ENCODE measurements at regions not wholly inside any gene's neighbourhood (a gene's known extent, or its start where the extent isn't known, plus 50 kb on each side); places are given as distances from the start of the nearest gene placed in this dataset.

GRCh38 chr15:46170326-46170725 is 535.5 kb downstream of the SQOR start:
- H3K36me3 ChIP-seq (ENCODE audit: insufficient read depth, low read length, poor library complexity, severe bottlenecking): no peaks in the 10 kb centered on the region
- H3K4me3 ChIP-seq (ENCODE audit: low read depth, low read length, poor library complexity, severe bottlenecking): no peak overlapping the region
- no peaks in the 10 kb centered on the region for H3K9me3 ChIP-seq (ENCODE audit: low read depth, low read length, poor library complexity, severe bottlenecking)
- intact Hi-C loops (cut with micrococcal nuclease; ENCODE audit: unreplicated experiment): no loop called here
- no peak for DNase-seq (ENCODE audit: low spot score)
- H3K4me1 ChIP-seq (ENCODE audit: insufficient read depth, low read length, poor library complexity, severe bottlenecking): no peaks in the 10 kb centered on the region
- H3K27me3 ChIP-seq (replicated peaks; ENCODE audit: insufficient read depth, low read depth, low read length, poor library complexity): no peaks in the 10 kb centered on the region
- ChIA-PET CTCF (no interaction called here), POLR2A (ENCODE audit: low non-redundant PET) (no interaction called here)
- H3K27ac ChIP-seq (ENCODE audit: low read depth, low read length, poor library complexity, severe bottlenecking): no peak overlapping the region
- BruUV-seq (replicated peaks): no TSS peak
- TF ChIP-seq EZH2 (IDR thresholded peaks at IDR 0.05; ENCODE audit: borderline replicate concordance, low read depth, low read length, poor library complexity, severe bottlenecking): no peak
- TF ChIP-seq CTCF (conservative IDR thresholded peaks at IDR 0.05; ENCODE audit: low read depth, low read length): no peak

GRCh38 chr15:46174122-46174521 is 539.3 kb downstream of the SQOR start:
- H3K9me3 ChIP-seq (ENCODE audit: low read depth, low read length, poor library complexity, severe bottlenecking): no peaks in the 10 kb centered on the region
- CTCF ChIA-PET: no interaction called here
- TF ChIP-seq CTCF (conservative IDR thresholded peaks at IDR 0.05; ENCODE audit: low read depth, low read length): no peak
- no peak for TF ChIP-seq EZH2 (IDR thresholded peaks at IDR 0.05; ENCODE audit: borderline replicate concordance, low read depth, low read length, poor library complexity, severe bottlenecking)
- H3K4me1 ChIP-seq (ENCODE audit: insufficient read depth, low read length, poor library complexity, severe bottlenecking): no peaks in the 10 kb centered on the region
- POLR2A ChIA-PET (ENCODE audit: low non-redundant PET): no interaction called here
- no TSS peak for BruUV-seq (replicated peaks)
- H3K27ac ChIP-seq (ENCODE audit: low read depth, low read length, poor library complexity, severe bottlenecking): no peak overlapping the region
- intact Hi-C loops (cut with micrococcal nuclease; ENCODE audit: unreplicated experiment): no loop called here
- no peak for DNase-seq (ENCODE audit: low spot score)
- H3K27me3 ChIP-seq (replicated peaks; ENCODE audit: insufficient read depth, low read depth, low read length, poor library complexity): no peaks in the 10 kb centered on the region
- H3K36me3 ChIP-seq (ENCODE audit: insufficient read depth, low read length, poor library complexity, severe bottlenecking): no peaks in the 10 kb centered on the region
- no peak overlapping the region for H3K4me3 ChIP-seq (ENCODE audit: low read depth, low read length, poor library complexity, severe bottlenecking)

- Histone ChIP-seq H3K27me3 (replicated peaks; ENCODE audit: insufficient read depth, low read depth, low read length, poor library complexity) (no peaks in the 10 kb centered on the region), H3K27ac (ENCODE audit: low read depth, low read length, poor library complexity, severe bottlenecking) (no peak overlapping the region), H3K36me3 (ENCODE audit: insufficient read depth, low read length, poor library complexity, severe bottlenecking) (no peaks in the 10 kb centered on the region), H3K4me1 (ENCODE audit: insufficient read depth, low read length, poor library complexity, severe bottlenecking) (no peaks in the 10 kb centered on the region), H3K9me3 (ENCODE audit: low read depth, low read length, poor library complexity, severe bottlenecking) (no peaks in the 10 kb centered on the region), H3K4me3 (ENCODE audit: low read depth, low read length, poor library complexity, severe bottlenecking) (no peak overlapping the region)
- no TSS peak for BruUV-seq (replicated peaks)
- TF ChIP-seq EZH2 (IDR thresholded peaks at IDR 0.05; ENCODE audit: borderline replicate concordance, low read depth, low read length, poor library complexity, severe bottlenecking) (no peak), CTCF (conservative IDR thresholded peaks at IDR 0.05; ENCODE audit: low read depth, low read length) (no peak)
- intact Hi-C loops (cut with micrococcal nuclease; ENCODE audit: unreplicated experiment): no loop called here
- ChIA-PET POLR2A (ENCODE audit: low non-redundant PET) (no interaction called here), CTCF (no interaction called here)
- DNase-seq (ENCODE audit: low spot score): no peak
Measured at GRCh38 chr15:46177219-46177618, 542.4 kb downstream of the SQOR start.
